ENCODE measurements at regions not wholly inside any gene's neighbourhood (a gene's known extent, or its start where the extent isn't known, plus 50 kb on each side); places are given as distances from the start of the nearest gene placed in this dataset.

DNA sequence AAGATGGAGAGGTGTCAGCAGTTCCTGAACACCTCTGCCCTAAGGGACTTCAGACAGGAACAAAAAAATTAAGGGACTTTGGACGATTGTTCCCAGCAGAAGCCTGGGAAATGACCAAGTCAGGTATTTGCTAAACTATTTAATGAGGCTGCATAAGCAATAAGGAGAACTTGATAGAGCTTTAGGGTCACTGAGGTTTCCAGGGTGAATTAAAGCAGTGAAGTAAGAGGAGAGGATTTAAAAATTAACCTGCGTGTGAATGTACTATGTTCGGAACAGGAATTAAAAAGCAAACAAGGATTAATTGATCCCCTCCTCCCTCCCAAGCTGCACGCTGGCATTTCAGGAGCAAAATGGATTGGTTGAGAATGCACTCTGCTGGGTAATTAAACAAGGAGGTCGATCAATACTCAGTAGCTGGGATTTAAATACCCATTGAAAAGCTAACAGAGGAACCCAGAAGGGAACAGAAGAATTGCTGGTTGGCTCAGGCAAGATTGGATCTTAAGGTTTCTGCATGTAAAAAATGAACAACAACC lies 157.2 kb downstream of the RNF152 start:
- ChIA-PET CTCF (interaction anchor here (1.7 kb wide), 1 partner anchor 395 kb away, joined by 5 read pairs; no protein-coding TSS in a partner anchor), POLR2A (no interaction called here)
- Mint-ChIP-seq H3K27ac (no peak overlapping the region), H3K9me3 (no peaks in the 10 kb centered on the region), H3K27me3 (peaks cover 3% of the 10 kb centered on the region), H3K36me3 (ENCODE audit: low read depth) (no peaks in the 10 kb centered on the region), H3K4me1 (ENCODE audit: low read depth) (no peaks in the 10 kb centered on the region), H3K4me3 (no peak overlapping the region)
- no peak for ATAC-seq
- TF ChIP-seq, protein P1, sequence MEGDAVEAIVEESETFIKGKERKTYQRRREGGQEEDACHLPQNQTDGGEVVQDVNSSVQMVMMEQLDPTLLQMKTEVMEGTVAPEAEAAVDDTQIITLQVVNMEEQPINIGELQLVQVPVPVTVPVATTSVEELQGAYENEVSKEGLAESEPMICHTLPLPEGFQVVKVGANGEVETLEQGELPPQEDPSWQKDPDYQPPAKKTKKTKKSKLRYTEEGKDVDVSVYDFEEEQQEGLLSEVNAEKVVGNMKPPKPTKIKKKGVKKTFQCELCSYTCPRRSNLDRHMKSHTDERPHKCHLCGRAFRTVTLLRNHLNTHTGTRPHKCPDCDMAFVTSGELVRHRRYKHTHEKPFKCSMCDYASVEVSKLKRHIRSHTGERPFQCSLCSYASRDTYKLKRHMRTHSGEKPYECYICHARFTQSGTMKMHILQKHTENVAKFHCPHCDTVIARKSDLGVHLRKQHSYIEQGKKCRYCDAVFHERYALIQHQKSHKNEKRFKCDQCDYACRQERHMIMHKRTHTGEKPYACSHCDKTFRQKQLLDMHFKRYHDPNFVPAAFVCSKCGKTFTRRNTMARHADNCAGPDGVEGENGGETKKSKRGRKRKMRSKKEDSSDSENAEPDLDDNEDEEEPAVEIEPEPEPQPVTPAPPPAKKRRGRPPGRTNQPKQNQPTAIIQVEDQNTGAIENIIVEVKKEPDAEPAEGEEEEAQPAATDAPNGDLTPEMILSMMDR (IDR thresholded peaks at IDR 0.05) = no peak
- DNase-seq = no peak
- intact Hi-C loops (cut with micrococcal nuclease) = no loop called here

DNA sequence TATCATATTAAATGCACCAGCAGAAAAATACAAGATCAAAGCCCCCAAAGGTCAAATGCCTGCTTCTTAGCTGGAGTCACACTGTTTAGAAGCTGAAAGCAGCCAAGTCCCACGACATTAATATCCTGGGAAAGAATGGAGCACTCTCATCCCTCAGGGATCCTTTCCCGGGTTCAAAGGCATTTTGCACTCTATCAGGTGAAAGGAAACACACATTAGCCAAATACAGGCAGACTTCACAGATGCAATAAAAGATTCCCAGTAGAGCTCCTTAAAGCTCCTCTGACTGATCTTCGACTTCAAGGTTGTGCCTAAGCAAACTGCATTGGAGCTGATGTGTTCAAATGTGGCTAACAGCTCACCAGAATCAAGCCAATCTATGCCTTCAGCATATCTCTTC lies 158.4 kb downstream of the RNF152 start:
- H3K9me3 Mint-ChIP-seq = no peaks in the 10 kb centered on the region
- H3K4me1 Mint-ChIP-seq (ENCODE audit: low read depth) = no peaks in the 10 kb centered on the region
- TF ChIP-seq, protein P1 (IDR thresholded peaks at IDR 0.05) = no peak
- H3K4me3 Mint-ChIP-seq = no peak overlapping the region
- POLR2A ChIA-PET = no interaction called here
- intact Hi-C loops (cut with micrococcal nuclease) = no loop called here
- CTCF ChIA-PET = interaction anchor here (0.7 to 1.7 kb wide), 3 partner anchors 152 to 396 kb away, joined by 3 to 5 read pairs (median 4); no protein-coding TSS in a partner anchor
- no peak for DNase-seq
- H3K27me3 Mint-ChIP-seq = peaks cover 3% of the 10 kb centered on the region
- H3K36me3 Mint-ChIP-seq (ENCODE audit: low read depth) = no peaks in the 10 kb centered on the region
- no peak overlapping the region for H3K27ac Mint-ChIP-seq
- no peak for ATAC-seq

DNA sequence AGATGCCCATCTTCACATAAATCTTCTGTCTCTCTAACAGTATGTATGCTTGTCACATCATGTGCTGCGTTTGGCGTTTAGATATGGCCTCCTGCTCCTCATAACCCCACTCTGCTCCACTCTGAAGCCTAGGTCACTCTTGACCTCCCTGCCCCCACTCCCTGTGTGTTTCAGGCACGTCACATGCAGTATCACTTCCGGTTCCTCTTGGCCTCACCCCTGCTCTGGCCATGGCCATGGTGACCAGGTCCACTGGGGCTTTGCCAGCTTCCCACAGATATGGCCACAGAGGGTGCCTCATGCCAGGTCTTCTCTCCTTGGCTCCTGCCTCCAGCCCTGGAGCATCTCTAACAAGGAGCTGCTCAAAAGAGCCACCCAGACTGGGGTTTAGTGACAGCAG lies 160.0 kb downstream of the RNF152 start:
- H3K27ac Mint-ChIP-seq = no peak overlapping the region
- H3K27me3 Mint-ChIP-seq = peaks cover 3% of the 10 kb centered on the region
- H3K9me3 Mint-ChIP-seq = no peaks in the 10 kb centered on the region
- H3K36me3 Mint-ChIP-seq (ENCODE audit: low read depth) = no peaks in the 10 kb centered on the region
- intact Hi-C loops (cut with micrococcal nuclease) = no loop called here
- CTCF ChIA-PET = interaction anchor here (1.4 kb wide), 1 partner anchor 23 kb away, joined by 3 read pairs; no protein-coding TSS in a partner anchor
- no peaks in the 10 kb centered on the region for H3K4me1 Mint-ChIP-seq (ENCODE audit: low read depth)
- TF ChIP-seq, protein P1 (IDR thresholded peaks at IDR 0.05) = no peak
- ATAC-seq (no peak), DNase-seq (no peak)
- POLR2A ChIA-PET = no interaction called here
- H3K4me3 Mint-ChIP-seq = no peak overlapping the region

DNA sequence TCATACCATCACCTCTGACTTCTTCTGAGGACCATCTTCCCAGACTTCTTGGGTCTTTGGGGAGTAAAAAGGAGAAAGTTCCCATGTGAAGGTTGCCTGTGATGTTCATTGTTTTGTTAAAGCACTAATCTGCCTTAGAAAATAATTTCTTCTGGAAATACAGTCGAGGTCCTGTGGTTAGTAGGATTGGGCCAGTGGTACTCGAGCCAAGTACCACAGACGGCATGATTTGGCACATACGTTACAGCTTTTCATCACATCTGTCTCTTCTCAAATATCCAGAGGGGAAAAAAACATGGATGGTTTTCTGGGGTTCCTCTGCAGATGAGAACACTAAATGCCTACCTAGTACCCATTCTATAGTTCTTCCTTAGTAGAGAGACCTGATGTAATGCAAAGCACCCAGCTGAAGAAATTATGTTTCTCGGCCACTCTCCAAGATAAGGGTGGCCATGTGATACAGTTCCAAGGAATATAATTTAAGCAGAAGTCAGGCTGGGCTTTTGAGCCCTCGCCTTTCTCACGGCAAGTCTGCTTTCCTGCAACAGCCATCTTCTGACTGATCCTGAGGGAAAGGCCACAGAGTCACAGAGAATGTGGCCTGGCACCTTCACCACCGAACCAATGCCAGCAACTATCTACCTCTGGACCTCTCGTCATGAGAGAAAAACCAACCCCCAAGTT lies 161.0 kb downstream of the RNF152 start:
- ATAC-seq (no peak), DNase-seq (no peak)
- TF ChIP-seq, protein P1 (IDR thresholded peaks at IDR 0.05) = no peak
- H3K4me3 Mint-ChIP-seq = no peak overlapping the region
- H3K27me3 Mint-ChIP-seq = peaks cover 4% of the 10 kb centered on the region
- POLR2A ChIA-PET = no interaction called here
- CTCF ChIA-PET = no interaction called here
- no peaks in the 10 kb centered on the region for H3K36me3 Mint-ChIP-seq (ENCODE audit: low read depth)
- no peaks in the 10 kb centered on the region for H3K9me3 Mint-ChIP-seq
- no peak overlapping the region for H3K27ac Mint-ChIP-seq
- intact Hi-C loops (cut with micrococcal nuclease) = no loop called here
- no peaks in the 10 kb centered on the region for H3K4me1 Mint-ChIP-seq (ENCODE audit: low read depth)

DNA sequence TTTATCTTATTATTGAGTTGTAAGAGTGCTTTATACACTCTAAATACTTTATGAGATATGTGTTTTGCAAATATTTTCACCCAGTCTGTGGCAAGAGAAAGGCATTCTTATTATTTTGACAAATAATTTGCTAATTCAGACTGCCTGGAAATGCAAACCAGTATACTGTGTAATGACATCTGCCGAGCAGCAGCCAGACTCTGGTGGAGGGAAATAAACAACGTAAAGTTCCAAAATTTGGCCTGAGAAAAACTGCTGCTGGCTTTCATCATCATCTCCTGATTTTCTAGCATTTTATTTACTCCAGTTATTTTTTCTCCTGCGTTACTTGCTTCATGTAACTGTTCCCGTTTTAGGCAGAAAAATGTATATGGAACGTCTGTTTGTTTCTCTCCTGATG lies 161.6 kb downstream of the RNF152 start:
- ATAC-seq = no peak
- H3K27me3 Mint-ChIP-seq = peaks cover 4% of the 10 kb centered on the region
- H3K4me1 Mint-ChIP-seq (ENCODE audit: low read depth) = no peaks in the 10 kb centered on the region
- H3K36me3 Mint-ChIP-seq (ENCODE audit: low read depth) = no peaks in the 10 kb centered on the region
- no peak overlapping the region for H3K4me3 Mint-ChIP-seq
- no peak for DNase-seq
- intact Hi-C loops (cut with micrococcal nuclease) = no loop called here
- TF ChIP-seq, protein P1 (IDR thresholded peaks at IDR 0.05) = no peak
- CTCF ChIA-PET = no interaction called here
- POLR2A ChIA-PET = no interaction called here
- no peaks in the 10 kb centered on the region for H3K9me3 Mint-ChIP-seq
- no peak overlapping the region for H3K27ac Mint-ChIP-seq
